ENCODE measurements at regions not wholly inside any gene's neighbourhood (a gene's known extent, or its start where the extent isn't known, plus 50 kb on each side); places are given as distances from the start of the nearest gene placed in this dataset.

DNA sequence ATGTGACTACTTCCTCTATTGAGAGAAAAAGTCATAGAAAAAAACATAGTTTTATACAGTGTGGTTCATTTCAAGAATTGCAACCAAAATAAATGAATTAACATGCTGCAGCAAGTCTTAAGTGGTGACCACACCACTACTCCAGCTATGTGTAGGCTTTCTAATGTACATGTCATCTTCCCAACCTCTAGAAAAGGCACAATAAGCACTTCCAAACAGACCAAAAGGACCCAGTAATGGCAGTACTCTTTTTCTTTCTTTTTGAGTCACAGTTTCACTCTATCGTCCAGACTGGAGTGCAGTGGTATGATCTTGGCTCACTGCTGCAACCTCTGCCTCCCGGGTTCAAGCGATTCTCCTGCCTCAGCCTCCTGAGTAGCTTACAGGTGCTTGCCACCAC, 219.3 kb upstream of the KBTBD8 start:
- Mint-ChIP-seq H3K36me3 (no peaks in the 10 kb centered on the region), H3K4me1 (no peaks in the 10 kb centered on the region), H3K9me3 (peaks cover 0 to 2% (median 0%) of the 10 kb centered on the region in 5 donors), H3K4me3 (no peak overlapping the region), H3K27ac (no peak overlapping the region), H3K27me3 (peaks cover 15 to 16% of the 10 kb centered on the region in 2 donors)
- Histone ChIP-seq H3K36me3 (ENCODE audit: insufficient read depth, low read length) (no peaks in the 10 kb centered on the region), H3K4me3 (ENCODE audit: low read length) (no peak overlapping the region), H3K27ac (ENCODE audit: low read depth, low read length) (no peak overlapping the region), H3K9me3 (ENCODE audit: low read length) (no peaks in the 10 kb centered on the region), H3K4me1 (ENCODE audit: insufficient read depth, low read length) (no peaks in the 10 kb centered on the region), H3K27me3 (ENCODE audit: insufficient read depth, low read length, poor library complexity, severe bottlenecking) (no peaks in the 10 kb centered on the region)
- no peak for DNase-seq
- ChIA-PET CTCF (no interaction called here), POLR2A (no interaction called here)

DNA sequence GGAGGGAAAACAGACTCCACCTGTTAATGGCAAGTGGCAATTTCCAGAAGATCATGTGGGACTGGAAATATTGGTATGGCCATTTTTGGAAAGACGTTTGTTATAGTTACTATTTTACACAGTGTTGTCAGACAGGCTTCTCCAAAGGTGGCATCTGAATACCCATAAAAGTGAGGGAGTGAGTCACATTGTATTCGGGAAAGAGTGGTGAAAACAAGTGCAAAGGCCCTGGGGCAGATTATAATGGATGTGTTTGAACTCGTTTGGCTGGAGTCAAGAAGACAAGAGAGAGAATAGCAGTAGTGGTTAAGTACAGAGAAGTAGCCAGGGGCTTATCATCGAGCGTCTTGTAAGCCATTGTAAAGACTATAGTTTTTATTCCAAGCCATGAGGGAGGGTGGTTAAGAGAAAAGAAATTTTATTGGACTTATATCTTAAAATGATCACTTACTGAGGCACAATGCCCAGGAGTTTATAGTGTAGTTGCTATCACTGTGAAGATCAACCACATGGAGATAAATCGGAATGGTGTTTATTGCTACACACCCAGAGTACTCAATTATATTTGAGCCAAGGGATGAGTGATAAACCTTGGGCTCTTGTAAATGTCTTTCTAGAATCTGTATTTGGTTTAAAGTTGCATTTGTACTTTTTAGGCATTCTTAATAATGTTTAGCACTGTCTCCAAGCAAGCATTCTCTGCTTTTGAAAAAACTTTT, 212.8 kb upstream of the KBTBD8 start:
- Histone ChIP-seq H3K4me1 (ENCODE audit: insufficient read depth, low read length) (no peaks in the 10 kb centered on the region), H3K27ac (ENCODE audit: low read depth, low read length) (no peak overlapping the region), H3K4me3 (ENCODE audit: low read length) (no peak overlapping the region), H3K27me3 (ENCODE audit: insufficient read depth, low read length, poor library complexity, severe bottlenecking) (no peaks in the 10 kb centered on the region), H3K36me3 (ENCODE audit: insufficient read depth, low read length) (no peaks in the 10 kb centered on the region), H3K9me3 (ENCODE audit: low read length) (no peaks in the 10 kb centered on the region)
- Mint-ChIP-seq H3K4me1 (no peaks in the 10 kb centered on the region), H3K27me3 (peaks cover 6 to 26% of the 10 kb centered on the region in 2 donors), H3K4me3 (no peak overlapping the region), H3K36me3 (no peaks in the 10 kb centered on the region), H3K27ac (no peak overlapping the region), H3K9me3 (peaks cover 0 to 2% (median 0%) of the 10 kb centered on the region in 5 donors)
- CTCF ChIA-PET, result no interaction called here
- POLR2A ChIA-PET, result interaction anchor here (0.6 kb wide), 1 partner anchor 128 kb away, joined by 4 read pairs; no protein-coding TSS in a partner anchor
- DNase-seq, result no peak

DNA sequence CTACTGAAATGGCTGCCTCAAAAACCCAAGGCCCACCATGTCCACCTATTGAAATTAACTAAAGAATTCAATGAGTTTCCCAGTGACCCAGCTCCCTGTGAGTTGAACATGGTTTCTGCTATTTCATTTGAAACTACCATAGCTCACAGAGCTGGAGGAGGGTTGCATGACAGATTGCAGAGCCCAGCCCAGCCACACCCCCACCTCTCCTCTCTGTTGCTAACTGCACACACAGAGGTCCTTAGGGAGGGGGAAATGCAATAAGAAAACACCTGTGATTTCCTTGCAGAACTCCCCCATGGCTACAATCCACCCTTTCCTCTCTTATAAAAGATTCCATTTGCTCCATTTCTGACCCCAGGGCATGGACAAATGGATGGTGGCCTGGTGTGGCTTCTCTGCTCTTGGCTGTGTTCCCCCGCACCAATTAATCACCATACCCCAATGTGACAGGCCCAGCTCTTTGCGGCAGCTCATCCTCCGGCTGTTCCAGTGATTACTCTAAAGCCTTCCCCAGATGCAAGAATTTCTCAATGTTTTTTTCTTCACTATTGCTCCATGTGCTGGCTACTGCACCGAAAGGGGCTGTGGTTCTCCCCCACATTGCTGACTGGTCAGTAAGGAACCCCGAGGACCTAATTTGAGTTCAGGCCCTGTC, 208.4 kb upstream of the KBTBD8 start:
- H3K4me1 ChIP-seq (ENCODE audit: insufficient read depth, low read length), result no peaks in the 10 kb centered on the region
- no peaks in the 10 kb centered on the region for H3K27me3 ChIP-seq (ENCODE audit: insufficient read depth, low read length, poor library complexity, severe bottlenecking)
- H3K36me3 ChIP-seq (ENCODE audit: insufficient read depth, low read length), result no peaks in the 10 kb centered on the region
- CTCF ChIA-PET, result interaction anchor here (1.4 kb wide), 1 partner anchor 32 kb away, joined by 3 read pairs; no protein-coding TSS in a partner anchor
- H3K27me3 Mint-ChIP-seq, result peaks cover 7 to 22% of the 10 kb centered on the region in 2 donors
- H3K4me3 ChIP-seq (ENCODE audit: low read length), result no peak overlapping the region
- no peaks in the 10 kb centered on the region for H3K36me3 Mint-ChIP-seq
- H3K27ac Mint-ChIP-seq, result no peak overlapping the region
- no peaks in the 10 kb centered on the region for H3K4me1 Mint-ChIP-seq
- no peaks in the 10 kb centered on the region for H3K9me3 ChIP-seq (ENCODE audit: low read length)
- no peak overlapping the region for H3K27ac ChIP-seq (ENCODE audit: low read depth, low read length)
- no peak overlapping the region for H3K4me3 Mint-ChIP-seq
- POLR2A ChIA-PET, result no interaction called here
- DNase-seq, result no peak
- no peaks in the 10 kb centered on the region for H3K9me3 Mint-ChIP-seq

DNA sequence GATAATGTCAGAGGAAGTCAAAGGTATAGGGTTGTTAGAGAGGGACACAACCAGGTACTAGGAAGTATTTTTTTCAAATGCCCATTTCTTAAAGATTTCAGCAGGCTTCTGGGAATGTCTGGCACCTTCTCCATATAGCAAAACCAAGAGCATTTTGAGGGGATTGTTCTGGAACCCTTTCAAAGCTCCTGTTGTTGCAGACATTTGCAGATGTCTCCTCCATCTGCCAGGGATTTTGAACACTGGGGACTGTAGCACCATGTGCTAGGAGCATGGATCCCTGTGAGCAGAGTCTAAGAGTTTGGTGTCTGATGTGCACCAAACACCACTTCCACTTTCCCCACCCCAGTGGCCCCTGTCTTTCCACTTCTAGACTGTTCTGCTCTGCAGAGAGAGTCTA, 206.0 kb upstream of the KBTBD8 start:
- H3K9me3 Mint-ChIP-seq, result peaks cover 0 to 6% (median 0%) of the 10 kb centered on the region in 5 donors
- ChIA-PET CTCF (no interaction called here), POLR2A (no interaction called here)
- Histone ChIP-seq H3K4me1 (ENCODE audit: insufficient read depth, low read length) (no peaks in the 10 kb centered on the region), H3K36me3 (ENCODE audit: insufficient read depth, low read length) (no peaks in the 10 kb centered on the region), H3K4me3 (ENCODE audit: low read length) (no peak overlapping the region), H3K27ac (ENCODE audit: low read depth, low read length) (no peak overlapping the region), H3K27me3 (ENCODE audit: insufficient read depth, low read length, poor library complexity, severe bottlenecking) (no peaks in the 10 kb centered on the region), H3K9me3 (ENCODE audit: low read length) (no peaks in the 10 kb centered on the region)
- H3K4me3 Mint-ChIP-seq, result no peak overlapping the region
- no peaks in the 10 kb centered on the region for H3K4me1 Mint-ChIP-seq
- DNase-seq, result no peak
- H3K27ac Mint-ChIP-seq, result no peak overlapping the region
- peaks cover 4 to 20% of the 10 kb centered on the region in 2 donors for H3K27me3 Mint-ChIP-seq
- H3K36me3 Mint-ChIP-seq, result no peaks in the 10 kb centered on the region

DNA sequence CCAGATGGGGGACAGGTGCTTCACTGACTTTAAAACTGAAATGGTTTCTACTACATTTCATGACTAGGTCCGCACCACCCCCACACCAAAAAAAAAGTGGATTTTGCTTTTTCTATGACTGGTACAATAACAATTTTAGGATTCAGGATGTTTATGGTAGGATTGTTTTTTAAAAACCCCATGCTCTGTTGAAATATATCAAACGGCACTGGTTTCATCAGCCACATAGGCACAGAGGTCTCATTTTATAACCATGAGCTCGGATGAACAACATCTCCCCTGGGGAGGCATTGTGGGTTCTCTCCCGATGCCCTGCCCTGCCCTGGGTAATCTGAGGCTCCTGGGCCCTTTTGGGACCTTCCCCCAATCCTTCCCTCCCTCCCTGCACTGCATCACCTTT, 202.7 kb upstream of the KBTBD8 start:
- POLR2A ChIA-PET, result no interaction called here
- Mint-ChIP-seq H3K36me3 (no peaks in the 10 kb centered on the region), H3K9me3 (peaks cover 0 to 6% (median 0%) of the 10 kb centered on the region in 5 donors), H3K27me3 (peaks cover 11 to 27% of the 10 kb centered on the region in 2 donors), H3K4me1 (no peaks in the 10 kb centered on the region), H3K4me3 (no peak overlapping the region), H3K27ac (no peak overlapping the region)
- DNase-seq, result no peak
- H3K4me3 ChIP-seq (ENCODE audit: low read length), result no peak overlapping the region
- H3K9me3 ChIP-seq (ENCODE audit: low read length), result no peaks in the 10 kb centered on the region
- no peaks in the 10 kb centered on the region for H3K27me3 ChIP-seq (ENCODE audit: insufficient read depth, low read length, poor library complexity, severe bottlenecking)
- CTCF ChIA-PET, result interaction anchor here (0.8 to 1.1 kb wide), 2 partner anchors 388 to 518 kb away, joined by 3 to 5 read pairs; no protein-coding TSS in a partner anchor
- no peaks in the 10 kb centered on the region for H3K4me1 ChIP-seq (ENCODE audit: insufficient read depth, low read length)
- no peaks in the 10 kb centered on the region for H3K36me3 ChIP-seq (ENCODE audit: insufficient read depth, low read length)
- no peak overlapping the region for H3K27ac ChIP-seq (ENCODE audit: low read depth, low read length)

DNA sequence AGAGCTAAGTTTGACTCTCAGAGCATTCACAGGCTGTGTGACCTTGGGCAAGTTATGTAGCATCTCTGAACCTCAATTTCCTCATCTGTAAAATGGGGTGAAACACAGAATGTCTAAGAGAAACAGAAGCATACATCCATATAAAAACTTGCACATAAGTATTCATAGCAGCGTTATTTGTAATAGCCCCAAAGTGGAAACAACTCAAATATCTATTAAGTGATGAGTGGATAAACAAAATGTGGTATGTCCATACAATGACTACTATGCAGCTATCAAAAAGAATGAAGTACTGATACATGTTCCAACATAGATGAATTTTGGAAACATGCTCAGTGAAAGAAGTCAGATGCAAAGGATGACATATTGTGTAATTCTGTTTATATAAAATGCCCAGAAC, 201.8 kb upstream of the KBTBD8 start:
- Histone ChIP-seq H3K4me1 (ENCODE audit: insufficient read depth, low read length) (no peaks in the 10 kb centered on the region), H3K36me3 (ENCODE audit: insufficient read depth, low read length) (no peaks in the 10 kb centered on the region), H3K27ac (ENCODE audit: low read depth, low read length) (no peak overlapping the region), H3K27me3 (ENCODE audit: insufficient read depth, low read length, poor library complexity, severe bottlenecking) (no peaks in the 10 kb centered on the region), H3K4me3 (ENCODE audit: low read length) (no peak overlapping the region), H3K9me3 (ENCODE audit: low read length) (no peaks in the 10 kb centered on the region)
- Mint-ChIP-seq H3K4me3 (no peak overlapping the region), H3K27ac (no peak overlapping the region), H3K27me3 (peaks cover 11 to 32% of the 10 kb centered on the region in 2 donors), H3K9me3 (peaks cover 0 to 6% (median 0%) of the 10 kb centered on the region in 5 donors), H3K36me3 (no peaks in the 10 kb centered on the region), H3K4me1 (no peaks in the 10 kb centered on the region)
- no peak for DNase-seq
- CTCF ChIA-PET, result no interaction called here
- POLR2A ChIA-PET, result no interaction called here

DNA sequence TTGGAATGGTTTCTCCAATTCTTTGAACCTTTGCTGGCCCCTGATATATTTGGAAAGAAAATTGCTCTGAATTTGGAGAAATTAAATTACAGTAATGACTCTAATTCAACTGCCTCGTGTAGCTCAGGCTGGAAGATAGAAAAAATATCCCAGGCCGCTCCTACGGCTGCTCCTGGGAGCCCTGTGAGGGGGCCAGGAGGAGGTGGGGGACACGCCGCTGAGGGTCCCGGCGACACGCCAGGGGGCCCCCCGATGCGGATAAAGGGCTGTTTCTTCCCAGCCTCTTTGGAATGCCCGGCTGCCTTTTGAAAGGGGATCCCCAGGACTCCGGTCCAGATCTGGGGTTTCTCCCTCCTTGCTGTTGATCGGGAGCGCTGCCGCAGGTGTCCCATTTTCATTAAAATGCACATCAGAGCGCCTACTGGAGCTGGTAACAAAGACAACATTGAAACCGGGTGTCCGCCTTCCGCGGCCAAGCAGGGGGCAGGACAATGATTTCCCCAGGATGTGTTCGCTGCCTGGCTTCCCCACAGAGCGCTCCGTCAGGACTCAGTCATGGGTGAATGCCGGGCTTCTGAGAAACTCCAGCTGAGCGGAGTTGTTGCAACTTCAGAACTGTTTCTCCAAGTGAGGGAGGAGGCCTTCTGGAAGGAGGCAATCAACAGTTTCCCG, 200.1 kb upstream of the KBTBD8 start:
- no peaks in the 10 kb centered on the region for H3K4me1 Mint-ChIP-seq
- H3K36me3 ChIP-seq (ENCODE audit: insufficient read depth, low read length), result no peaks in the 10 kb centered on the region
- peaks cover 11 to 42% of the 10 kb centered on the region in 2 donors for H3K27me3 Mint-ChIP-seq
- peaks cover 0 to 6% (median 0%) of the 10 kb centered on the region in 5 donors for H3K9me3 Mint-ChIP-seq
- ChIA-PET POLR2A (no interaction called here), CTCF (no interaction called here)
- H3K4me3 Mint-ChIP-seq, result no peak overlapping the region
- no peak overlapping the region for H3K27ac ChIP-seq (ENCODE audit: low read depth, low read length)
- no peaks in the 10 kb centered on the region for H3K4me1 ChIP-seq (ENCODE audit: insufficient read depth, low read length)
- H3K9me3 ChIP-seq (ENCODE audit: low read length), result no peaks in the 10 kb centered on the region
- no peak overlapping the region for H3K4me3 ChIP-seq (ENCODE audit: low read length)
- no peaks in the 10 kb centered on the region for H3K27me3 ChIP-seq (ENCODE audit: insufficient read depth, low read length, poor library complexity, severe bottlenecking)
- no peak overlapping the region for H3K27ac Mint-ChIP-seq
- no peaks in the 10 kb centered on the region for H3K36me3 Mint-ChIP-seq
- DNase-seq, result no peak

DNA sequence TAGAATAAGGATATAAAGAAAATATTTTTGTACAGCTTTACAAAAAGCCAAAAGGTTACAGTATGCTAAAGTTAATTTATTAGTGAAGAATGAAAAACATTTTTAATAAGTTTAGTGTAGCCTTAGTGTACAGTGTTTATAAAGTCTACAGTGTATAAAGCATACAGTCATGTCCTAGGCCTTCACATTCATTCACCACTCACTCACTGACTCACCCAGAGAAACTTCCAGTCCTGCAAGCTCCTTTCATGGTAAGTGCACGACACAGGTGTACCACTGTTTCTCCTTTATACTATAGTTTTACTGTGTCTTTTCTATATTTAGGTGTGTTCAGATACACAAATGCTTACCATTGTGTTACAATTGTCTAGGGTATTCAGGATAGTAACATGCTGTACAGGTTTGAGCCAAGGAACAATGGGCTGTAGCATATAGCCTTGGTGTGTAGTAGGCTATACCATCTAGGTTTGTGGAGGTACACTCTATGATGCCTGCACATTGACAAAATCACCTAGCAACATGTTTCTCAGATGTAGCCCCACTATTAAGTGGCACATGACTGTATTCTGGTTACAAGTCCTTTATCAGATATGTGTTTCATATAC, 197.1 kb upstream of the KBTBD8 start:
- POLR2A ChIA-PET, result no interaction called here
- H3K4me3 ChIP-seq (ENCODE audit: low read length), result no peak overlapping the region
- Mint-ChIP-seq H3K4me3 (no peak overlapping the region), H3K36me3 (no peaks in the 10 kb centered on the region), H3K27ac (no peak overlapping the region), H3K4me1 (peaks cover 4 to 7% (median 5%) of the 10 kb centered on the region in 3 donors), H3K9me3 (peaks cover 0 to 6% (median 0%) of the 10 kb centered on the region in 5 donors), H3K27me3 (peaks cover 9 to 44% of the 10 kb centered on the region in 2 donors)
- DNase-seq, result no peak
- no peaks in the 10 kb centered on the region for H3K9me3 ChIP-seq (ENCODE audit: low read length)
- H3K27ac ChIP-seq (ENCODE audit: low read depth, low read length), result no peak overlapping the region
- CTCF ChIA-PET, result interaction anchor here (0.9 kb wide), 1 partner anchor 394 kb away, joined by 3 read pairs; no protein-coding TSS in a partner anchor
- H3K36me3 ChIP-seq (ENCODE audit: insufficient read depth, low read length), result no peaks in the 10 kb centered on the region
- H3K4me1 ChIP-seq (ENCODE audit: insufficient read depth, low read length), result no peaks in the 10 kb centered on the region
- no peaks in the 10 kb centered on the region for H3K27me3 ChIP-seq (ENCODE audit: insufficient read depth, low read length, poor library complexity, severe bottlenecking)

All from CD8-positive, alpha-beta memory T cell (primary cell).